Peyer's patch (tissue), 4 donors: ENCODE measurements at regions not wholly inside any gene's neighbourhood (a gene's known extent, or its start where the extent isn't known, plus 50 kb on each side); places are given as distances from the start of the nearest gene placed in this dataset.

ENCODE experiments used
- CTCF ChIP-seq, 6 experiments: fragments of 450-650 bp in 4 of 6; fragments of 200-600 bp in 2 of 6; sonication (generic) in 1 of 6; IDR thresholded peaks; one replicate each; pipeline ENCODE4 v1.5.1; 2017 to 2019; ENCODE audit warnings: antibody characterized with exemption in 6 of 6, mild to moderate bottlenecking in 3 of 6, moderate library complexity in 1 of 6
- POLR2A ChIP-seq, 2 donors: fragments of 450-650 bp; IDR thresholded peaks; one replicate each; pipeline ENCODE4 v1.5.1; 2017; ENCODE audit warnings: antibody characterized with exemption in 2 of 2, mild to moderate bottlenecking in 2 of 2, moderate library complexity in 2 of 2

GRCh38 chr1:104797982-104798381 is 1048.3 kb downstream of the AMY1C start:
- TF ChIP-seq CTCF (IDR thresholded peaks at IDR 0.05), result no peak
- no peak for TF ChIP-seq POLR2A (IDR thresholded peaks at IDR 0.05)
